ACC112 (cell line): ENCODE measurements at regions not wholly inside any gene's neighbourhood (a gene's known extent, or its start where the extent isn't known, plus 50 kb on each side); places are given as distances from the start of the nearest gene placed in this dataset.

Experiments used
- H2AFZ ChIP-seq: fragments of 200-600 bp; sonication (generic); one replicate; pipeline ENCODE4 v1.6.0; 2017; ENCODE audit warnings: antibody characterized with exemption, low read length; ENCODE audit not compliant: unreplicated experiment
- H3K27ac ChIP-seq: fragments of 200-600 bp; sonication (generic); 2 replicates; pipeline ENCODE4 v1.5.1; 2014; ENCODE audit warnings: low read depth, mild to moderate bottlenecking, antibody characterized with exemption, low read length, moderate library complexity
- H3K27me3 ChIP-seq: fragments of 200-600 bp; sonication (generic); 2 replicates; pipeline ENCODE4 v1.6.1; 2014; ENCODE audit warnings: mild to moderate bottlenecking, antibody characterized with exemption, low read length, moderate library complexity, mixed read lengths; ENCODE audit not compliant: insufficient read depth
- H3K36me3 ChIP-seq: fragments of 200-600 bp; sonication (generic); 2 replicates; pipeline ENCODE4 v1.6.1; 2016; ENCODE audit warnings: mild to moderate bottlenecking, antibody characterized with exemption, low read length, moderate library complexity, mixed read lengths; ENCODE audit not compliant: insufficient read depth
- H3K4me1 ChIP-seq: fragments of 200-600 bp; sonication (generic); one replicate; pipeline ENCODE4 v1.6.1; 2016; ENCODE audit warnings: low read length, mixed read lengths; ENCODE audit not compliant: insufficient read depth, unreplicated experiment, control insufficient read depth
- H3K4me3 ChIP-seq: fragments of 200-600 bp; sonication (generic); 2 replicates; pipeline ENCODE4 v1.5.1; 2014; ENCODE audit warnings: mild to moderate bottlenecking, low read depth, low read length
- H3K79me2 ChIP-seq: fragments of 200-600 bp; sonication (generic); one replicate; pipeline ENCODE4 v1.6.0; 2016; ENCODE audit warnings: low read length; ENCODE audit not compliant: control insufficient read depth, unreplicated experiment, insufficient read depth

DNA sequence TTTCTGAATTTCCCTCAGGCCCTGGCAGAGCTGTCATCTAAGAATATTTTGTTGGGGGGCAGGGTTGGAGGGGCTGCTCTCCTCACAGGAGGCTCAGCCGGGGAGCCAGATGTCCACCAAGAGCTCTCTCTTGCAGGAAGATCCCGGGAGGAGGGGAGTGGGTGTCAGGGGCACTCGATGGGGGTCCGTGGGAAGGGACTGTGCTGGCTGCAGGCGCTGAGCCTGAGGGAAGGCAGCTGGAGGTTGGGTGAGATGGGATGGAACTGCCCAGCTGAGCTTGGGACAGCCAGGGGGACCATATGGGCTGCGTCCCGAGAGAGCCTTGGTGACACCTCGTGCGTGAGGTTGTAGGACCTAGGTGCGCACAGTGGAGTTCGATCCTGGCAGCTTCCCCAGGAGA is 111.2 kb upstream of the GSE1 start:
- H3K4me1 ChIP-seq = no peaks in the 10 kb centered on the region
- H3K79me2 ChIP-seq = no peaks in the 10 kb centered on the region
- no peak overlapping the region for H3K4me3 ChIP-seq

GRCh38 chr16:85502357-85502756 is 110.8 kb upstream of the GSE1 start:
- Histone ChIP-seq H3K4me3 (no peak overlapping the region), H3K79me2 (no peaks in the 10 kb centered on the region), H3K4me1 (no peaks in the 10 kb centered on the region), H3K36me3 (no peaks in the 10 kb centered on the region), H2AFZ (no peak overlapping the region), H3K27me3 (no peaks in the 10 kb centered on the region), H3K27ac (no peak overlapping the region)

More for the DNA sequence above, 111.2 kb upstream of the GSE1 start:
- H3K27me3 ChIP-seq = no peaks in the 10 kb centered on the region
- H3K27ac ChIP-seq = no peak overlapping the region
- H3K36me3 ChIP-seq = no peaks in the 10 kb centered on the region
- H2AFZ ChIP-seq = no peak overlapping the region

GRCh38 chr16:85503679-85504231 is 109.4 kb upstream of the GSE1 start:
- no peak overlapping the region for H2AFZ ChIP-seq
- H3K79me2 ChIP-seq = no peaks in the 10 kb centered on the region
- no peak overlapping the region for H3K27ac ChIP-seq
- no peaks in the 10 kb centered on the region for H3K27me3 ChIP-seq
- no peak overlapping the region for H3K4me3 ChIP-seq
- H3K4me1 ChIP-seq = no peaks in the 10 kb centered on the region
- no peaks in the 10 kb centered on the region for H3K36me3 ChIP-seq

DNA sequence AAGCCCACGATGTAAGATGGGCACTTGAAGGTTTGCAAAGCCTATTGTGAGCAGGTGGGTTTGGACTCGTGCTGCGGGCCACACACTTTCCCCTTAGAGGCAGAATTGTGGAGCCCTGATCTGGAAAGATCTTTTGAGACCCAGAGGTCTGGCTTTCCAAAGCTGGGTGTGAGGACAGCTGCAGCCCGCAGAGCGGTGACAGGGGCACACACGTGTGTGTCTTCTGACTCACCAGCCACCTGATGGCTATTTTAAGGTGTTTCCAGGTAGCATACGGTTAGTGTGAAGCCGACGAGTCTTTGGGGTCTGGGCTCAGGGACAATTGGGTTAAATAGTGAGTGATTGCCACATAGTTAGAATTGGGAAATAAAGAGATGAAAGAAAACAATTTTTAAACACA is 108.9 kb upstream of the GSE1 start:
- no peaks in the 10 kb centered on the region for H3K79me2 ChIP-seq
- H3K27ac ChIP-seq = no peak overlapping the region
- no peaks in the 10 kb centered on the region for H3K36me3 ChIP-seq
- no peak overlapping the region for H3K4me3 ChIP-seq
- no peaks in the 10 kb centered on the region for H3K27me3 ChIP-seq
- H2AFZ ChIP-seq = no peak overlapping the region
- H3K4me1 ChIP-seq = no peaks in the 10 kb centered on the region

DNA sequence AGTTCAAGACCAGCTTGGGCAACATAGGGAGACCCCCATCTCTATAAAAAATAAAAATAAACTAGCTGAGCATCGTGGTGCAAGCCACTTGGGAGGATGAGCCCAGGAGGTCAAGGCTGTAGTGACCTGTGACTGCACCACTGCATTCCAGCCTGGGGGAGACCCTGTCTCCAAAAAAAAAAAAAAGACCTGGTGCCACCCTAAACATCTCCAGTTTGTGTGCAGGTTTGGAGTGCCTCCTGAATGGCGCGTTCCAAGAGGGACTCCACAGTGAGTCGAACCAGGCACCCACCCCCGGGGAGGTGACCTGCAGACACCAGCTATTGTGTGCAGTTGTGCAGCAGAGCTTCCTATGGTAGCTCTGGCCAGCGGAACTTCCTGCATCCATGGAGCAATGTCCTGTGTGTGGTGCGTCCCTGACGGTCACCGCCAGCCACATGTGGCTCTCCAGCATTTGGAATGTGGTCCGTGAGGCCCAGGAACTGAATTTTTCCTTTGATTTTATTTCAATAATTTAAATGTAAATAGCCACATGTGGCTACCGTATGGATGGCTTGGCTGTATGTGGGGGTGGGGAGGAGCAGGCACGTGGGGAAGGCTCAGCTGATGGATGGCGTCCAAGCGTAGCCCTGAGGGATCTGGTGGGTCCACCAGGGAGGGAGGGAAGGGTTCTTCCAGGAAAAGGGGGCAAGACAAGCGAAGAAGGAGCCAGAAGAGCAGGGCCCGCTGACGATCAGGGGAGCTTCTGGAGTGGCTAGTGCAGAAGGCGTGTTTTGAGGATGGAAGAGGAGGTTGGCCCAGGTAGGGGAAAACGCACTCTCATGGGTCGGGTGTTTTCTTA is 107.1 kb upstream of the GSE1 start:
- Histone ChIP-seq H3K4me1 (no peaks in the 10 kb centered on the region), H3K4me3 (no peak overlapping the region), H3K27ac (no peak overlapping the region), H2AFZ (no peak overlapping the region), H3K79me2 (no peaks in the 10 kb centered on the region), H3K27me3 (no peaks in the 10 kb centered on the region), H3K36me3 (no peaks in the 10 kb centered on the region)

DNA sequence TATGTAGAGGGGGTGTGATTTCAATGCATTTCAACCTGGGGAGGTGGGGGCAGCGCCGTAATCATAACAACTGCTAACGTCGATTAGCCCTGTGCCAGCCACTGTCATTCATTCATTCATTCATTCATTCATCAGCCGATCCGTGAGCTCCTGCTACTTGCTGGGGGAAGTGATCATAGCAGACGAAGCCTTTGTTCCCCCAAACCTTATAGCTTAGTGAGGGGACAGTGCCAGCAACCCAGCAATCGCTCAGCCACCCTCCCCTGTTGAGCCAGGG is 106.5 kb upstream of the GSE1 start:
- Histone ChIP-seq H2AFZ (no peak overlapping the region), H3K79me2 (no peaks in the 10 kb centered on the region), H3K27ac (no peak overlapping the region), H3K36me3 (no peaks in the 10 kb centered on the region), H3K4me3 (no peak overlapping the region), H3K4me1 (no peaks in the 10 kb centered on the region), H3K27me3 (no peaks in the 10 kb centered on the region)

- Histone ChIP-seq H3K36me3 (no peaks in the 10 kb centered on the region), H3K27ac (no peak overlapping the region), H3K27me3 (no peaks in the 10 kb centered on the region), H3K4me3 (no peak overlapping the region), H3K79me2 (no peaks in the 10 kb centered on the region), H3K4me1 (no peaks in the 10 kb centered on the region), H2AFZ (no peak overlapping the region)
Measured at GRCh38 chr16:85507342-85507741, 105.8 kb upstream of the GSE1 start.

- Histone ChIP-seq H3K79me2 (no peaks in the 10 kb centered on the region), H3K36me3 (no peaks in the 10 kb centered on the region), H3K4me1 (peaks cover 7% of the 10 kb centered on the region), H3K27me3 (no peaks in the 10 kb centered on the region), H3K4me3 (no peak overlapping the region), H2AFZ (no peak overlapping the region), H3K27ac (no peak overlapping the region)
Measured at GRCh38 chr16:85508388-85508787, 104.7 kb upstream of the GSE1 start.

DNA sequence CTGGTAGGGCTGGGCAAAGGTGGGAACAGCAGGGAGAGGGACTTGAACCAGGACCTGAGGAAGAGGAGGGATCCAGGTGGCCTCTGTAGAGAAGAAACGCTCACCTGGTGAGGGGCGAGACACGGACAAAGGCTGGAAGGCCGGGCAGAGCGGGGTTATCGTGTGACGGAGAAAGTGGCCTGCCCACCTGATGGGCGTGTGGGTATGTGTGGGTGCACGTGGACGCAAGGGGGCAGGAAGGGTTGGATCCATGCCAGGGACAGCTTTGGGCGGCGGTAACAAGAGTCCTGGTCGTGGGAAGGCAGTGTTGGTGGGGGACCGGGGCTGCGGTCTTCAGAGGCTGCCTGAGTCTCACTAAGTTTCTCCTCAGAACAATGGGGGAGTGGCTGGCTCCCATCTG is 104.1 kb upstream of the GSE1 start:
- peaks cover 13% of the 10 kb centered on the region for H3K4me1 ChIP-seq
- H3K27ac ChIP-seq = no peak overlapping the region
- no peak overlapping the region for H2AFZ ChIP-seq
- H3K36me3 ChIP-seq = no peaks in the 10 kb centered on the region
- H3K79me2 ChIP-seq = no peaks in the 10 kb centered on the region
- no peaks in the 10 kb centered on the region for H3K27me3 ChIP-seq
- H3K4me3 ChIP-seq = no peak overlapping the region

GRCh38 chr16:85510041-85510659 is 103.0 kb upstream of the GSE1 start:
- peaks cover 23% of the 10 kb centered on the region for H3K4me1 ChIP-seq
- no peak overlapping the region for H2AFZ ChIP-seq
- H3K4me3 ChIP-seq = no peak overlapping the region
- no peaks in the 10 kb centered on the region for H3K79me2 ChIP-seq
- H3K36me3 ChIP-seq = no peaks in the 10 kb centered on the region
- H3K27me3 ChIP-seq = no peaks in the 10 kb centered on the region
- no peak overlapping the region for H3K27ac ChIP-seq
